H1 (cell line): ENCODE measurements at regions not wholly inside any gene's neighbourhood (a gene's known extent, or its start where the extent isn't known, plus 50 kb on each side); places are given as distances from the start of the nearest gene placed in this dataset.

ENCODE experiments used
- CHD2 ChIP-seq: IDR thresholded peaks from 2 replicates; pipeline ENCODE4 v1.6.1; 2012; ENCODE audit warnings: low read length, improper control_type of control experiment
- CHD7 ChIP-seq: fragments of 300-600 bp; sonication (generic); IDR thresholded peaks from 2 replicates; pipeline ENCODE4 v1.7.1; 2012; ENCODE audit warnings: low read length, moderate library complexity, mild to moderate bottlenecking, inconsistent platforms; ENCODE audit not compliant: insufficient replicate concordance

GRCh38 chr20:62547364-62547763 is 71.6 kb upstream of the GATA5 start (continued):
- TF ChIP-seq CHD7 (no peak), CHD2 (no peak)
